H9 (cell line): ENCODE measurements at regions not wholly inside any gene's neighbourhood (a gene's known extent, or its start where the extent isn't known, plus 50 kb on each side); places are given as distances from the start of the nearest gene placed in this dataset.

ENCODE experiments used
- DNase-seq: peaks from one replicate; pipeline ENCODE4 v3.0.0-alpha.2; 2017
- H2AFZ ChIP-seq: one replicate; pipeline ENCODE4 v1.6.1; 2013; ENCODE audit warnings: mild to moderate bottlenecking, low read length, control low read depth, moderate library complexity
- H2AK5ac ChIP-seq: 2 replicates; pipeline ENCODE4 v1.6.1; 2013; ENCODE audit warnings: low read length, control low read depth, mixed read lengths; ENCODE audit not compliant: insufficient read length
- H2BK120ac ChIP-seq: one replicate; pipeline ENCODE4 v1.6.1; 2013; ENCODE audit warnings: low read depth, mild to moderate bottlenecking, low read length, control low read depth, inconsistent platforms; ENCODE audit not compliant: poor library complexity, severe bottlenecking
- H2BK12ac ChIP-seq: 2 replicates; pipeline ENCODE4 v1.6.1; 2013; ENCODE audit warnings: low read length, control low read depth, mixed read lengths, low read depth; ENCODE audit not compliant: insufficient read length
- H2BK15ac ChIP-seq: 2 replicates; pipeline ENCODE4 v1.6.1; 2013; ENCODE audit warnings: low read depth, low read length, control low read depth
- H2BK20ac ChIP-seq: one replicate; pipeline ENCODE4 v1.6.1; 2013; ENCODE audit warnings: low read depth, mild to moderate bottlenecking, low read length, control low read depth, inconsistent platforms; ENCODE audit not compliant: poor library complexity, severe bottlenecking
- H2BK5ac ChIP-seq: 2 replicates; pipeline ENCODE4 v1.6.1; 2013; ENCODE audit warnings: low read length, control low read depth, mixed read lengths; ENCODE audit not compliant: insufficient read length
- H3K14ac ChIP-seq: 2 replicates; pipeline ENCODE4 v1.6.1; 2013; ENCODE audit warnings: low read length, control low read depth; ENCODE audit not compliant: insufficient read depth
- H3K18ac ChIP-seq: 2 replicates; pipeline ENCODE4 v1.6.1; 2013; ENCODE audit warnings: low read depth, mild to moderate bottlenecking, mixed read lengths, low read length, control low read depth; ENCODE audit not compliant: insufficient read length
- H3K23ac ChIP-seq: 2 replicates; pipeline ENCODE4 v1.6.1; 2013; ENCODE audit warnings: low read length, control low read depth, mixed read lengths, low read depth; ENCODE audit not compliant: insufficient read length
- H3K23me2 ChIP-seq: 2 replicates; pipeline ENCODE4 v1.6.1; 2013; ENCODE audit warnings: low read depth, mild to moderate bottlenecking, mixed read lengths, low read length, control low read depth; ENCODE audit not compliant: insufficient read length, poor library complexity, severe bottlenecking
- H3K27ac ChIP-seq: 2 replicates; pipeline ENCODE4 v1.5.1; 2013; ENCODE audit warnings: low read length, control low read depth, mixed read lengths, low read depth; ENCODE audit not compliant: insufficient read length
- H3K27me3 ChIP-seq: 2 replicates; pipeline ENCODE4 v1.6.1; 2013; ENCODE audit warnings: low read length, control low read depth, inconsistent platforms; ENCODE audit not compliant: insufficient read depth
- H3K4ac ChIP-seq: 2 replicates; pipeline ENCODE4 v1.6.1; 2013; ENCODE audit warnings: low read depth, mild to moderate bottlenecking, control low read depth, inconsistent platforms, low read length, moderate library complexity
- H3K4me1 ChIP-seq: 2 replicates; pipeline ENCODE4 v1.6.1; 2013; ENCODE audit warnings: low read length, control low read depth, inconsistent platforms; ENCODE audit not compliant: insufficient read depth
- H3K4me2 ChIP-seq: 2 replicates; pipeline ENCODE4 v1.6.1; 2013; ENCODE audit warnings: low read length, control low read depth, mixed read lengths; ENCODE audit not compliant: insufficient read length, insufficient read depth
- H3K56ac ChIP-seq: 2 replicates; pipeline ENCODE4 v1.6.1; 2013; ENCODE audit warnings: low read depth, mild to moderate bottlenecking, mixed read lengths, low read length, control low read depth; ENCODE audit not compliant: insufficient read length
- H3K79me1 ChIP-seq: 2 replicates; pipeline ENCODE4 v1.6.1; 2013; ENCODE audit warnings: low read depth, mild to moderate bottlenecking, moderate library complexity, low read length, control low read depth, inconsistent platforms; ENCODE audit not compliant: insufficient read depth, poor library complexity, severe bottlenecking
- H3K79me2 ChIP-seq: 2 replicates; pipeline ENCODE4 v1.6.1; 2013; ENCODE audit warnings: low read length, control low read depth, inconsistent platforms; ENCODE audit not compliant: insufficient read depth
- H3K9ac ChIP-seq: 2 replicates; pipeline ENCODE4 v1.6.1; 2013; ENCODE audit warnings: low read length, control low read depth, mixed read lengths; ENCODE audit not compliant: insufficient read length; ENCODE audit errors: extremely low read depth
- H3K9me3 ChIP-seq: one replicate; pipeline ENCODE4 v1.6.1; 2013; ENCODE audit warnings: low read depth, low read length, inconsistent platforms; ENCODE audit not compliant: control insufficient read depth
- H3T11ph ChIP-seq: one replicate; pipeline ENCODE4 v1.6.1; 2013; ENCODE audit warnings: mild to moderate bottlenecking, low read length, control low read depth, inconsistent platforms
- H4K20me1 ChIP-seq: one replicate; pipeline ENCODE4 v1.6.1; 2013; ENCODE audit not compliant: control insufficient read depth, insufficient read length, insufficient read depth
- H4K5ac ChIP-seq: 2 replicates; pipeline ENCODE4 v1.6.1; 2013; ENCODE audit warnings: low read depth, mild to moderate bottlenecking, mixed read lengths, low read length, control low read depth; ENCODE audit not compliant: insufficient read length
- H4K8ac ChIP-seq: replicated peaks from 2 replicates; pipeline ENCODE4 v1.6.1; 2013; ENCODE audit warnings: low read length, control low read depth, mixed read lengths, low read depth; ENCODE audit not compliant: insufficient read length
- H4K91ac ChIP-seq: 2 replicates; pipeline ENCODE4 v1.6.1; 2013; ENCODE audit warnings: low read depth, mild to moderate bottlenecking, moderate library complexity, mixed read lengths, low read length, control low read depth; ENCODE audit not compliant: insufficient read length
- H3K27ac Mint-ChIP-seq, 3 experiments: 2 replicates in 2 of 3; 3 replicates in 1 of 3; pipeline ENCODE4 v1.8.0; 2020 to 2021; ENCODE audit warnings: mixed read lengths in 3 of 3, mild to moderate bottlenecking in 1 of 3, moderate library complexity in 1 of 3
- H3K27me3 Mint-ChIP-seq: 2 replicates; pipeline ENCODE4 v1.8.0; 2021; ENCODE audit warnings: low read depth, mild to moderate bottlenecking, moderate library complexity, mixed read lengths
- H3K36me3 Mint-ChIP-seq, 3 experiments: 2 replicates in 2 of 3; 3 replicates in 1 of 3; pipeline ENCODE4 v1.8.0; 2020 to 2021; ENCODE audit warnings: low read depth in 3 of 3, mixed read lengths in 3 of 3; ENCODE audit not compliant: insufficient read depth in 1 of 3
- H3K4me1 Mint-ChIP-seq, 2 experiments: 2 replicates each; pipeline ENCODE4 v1.8.0; 2020; ENCODE audit warnings: mixed read lengths in 2 of 2
- H3K4me3 Mint-ChIP-seq, 2 experiments: 2 replicates in 1 of 2; 3 replicates in 1 of 2; pipeline ENCODE4 v1.8.0; 2020 to 2021; ENCODE audit warnings: mild to moderate bottlenecking in 2 of 2, mixed read lengths in 2 of 2, moderate library complexity in 1 of 2
- H3K9me3 Mint-ChIP-seq, 2 experiments: 2 replicates in 1 of 2; 3 replicates in 1 of 2; pipeline ENCODE4 v1.8.0; 2020; ENCODE audit warnings: mild to moderate bottlenecking in 2 of 2, mixed read lengths in 2 of 2, moderate library complexity in 1 of 2
- CTCF ChIP-seq: fragments of 200-600 bp; sonication (generic); conservative IDR thresholded peaks from 3 replicates; pipeline ENCODE4 v1.8.0; 2021; ENCODE audit warnings: antibody characterized with exemption, mild to moderate bottlenecking
- WGBS: extraction: QIAGEN DNeasy Blood & Tissue Kit; methylation state at CpG from one replicate; pipeline ENCODE4 v1.1.7; 2013; ENCODE audit warnings: missing lambda C conversion rate, low lambda C conversion rate, mixed read lengths; ENCODE audit not compliant: insufficient read length; ENCODE audit errors: extremely low coverage; 5-methylcytosine and 5-hydroxymethylcytosine counted together

- Histone ChIP-seq H4K5ac (no peak overlapping the region), H4K91ac (no peak overlapping the region), H3K56ac (no peak overlapping the region), H2BK12ac (no peak overlapping the region), H3K23ac (no peak overlapping the region), H3K9ac (no peak overlapping the region), H2AK5ac (no peak overlapping the region), H2BK120ac (no peak overlapping the region), H3K23me2 (no peaks in the 10 kb centered on the region), H3K9me3 (peaks cover 100% of the 10 kb centered on the region), H3K79me2 (no peaks in the 10 kb centered on the region), H2BK20ac (no peak overlapping the region), H3K18ac (no peak overlapping the region), H3K79me1 (no peaks in the 10 kb centered on the region), H2BK5ac (no peak overlapping the region), H3K4me2 (no peak overlapping the region), H3K27me3 (no peaks in the 10 kb centered on the region), H3K14ac (no peak overlapping the region), H3T11ph (no peak overlapping the region), H2BK15ac (no peak overlapping the region), H2AFZ (no peak overlapping the region), H3K27ac (no peak overlapping the region), H3K4me1 (no peaks in the 10 kb centered on the region), H4K20me1 (no peaks in the 10 kb centered on the region), H4K8ac (no peak overlapping the region), H3K4ac (no peak overlapping the region)
- peaks cover 8% of the 10 kb centered on the region for H3K27me3 Mint-ChIP-seq
- no peak overlapping the region for H3K27ac Mint-ChIP-seq
- H3K4me3 Mint-ChIP-seq, result no peak overlapping the region
- WGBS, result no CpG with 5 or more reads among the region's 4 CpGs
- H3K9me3 Mint-ChIP-seq, result peaks cover 21 to 100% of the 10 kb centered on the region in 2 experiments
- DNase-seq, result no peak
- TF ChIP-seq CTCF, result no peak
- H3K4me1 Mint-ChIP-seq, result no peaks in the 10 kb centered on the region
- H3K36me3 Mint-ChIP-seq, result peaks cover 47 to 93% (median 66%) of the 10 kb centered on the region in 3 experiments
Observed at GRCh38 chr14:106347291-106347778, 821.0 kb downstream of the TMEM121 start.
